ACHN (cell line): ENCODE measurements at regions not wholly inside any gene's neighbourhood (a gene's known extent, or its start where the extent isn't known, plus 50 kb on each side); places are given as distances from the start of the nearest gene placed in this dataset.
"Not testable (repeated sequence)": the region's sequence is repeated elsewhere in the genome, so short reads cannot be mapped to it uniquely, and the experiment has no call there.

Experiments
- DNase-seq: peaks from one replicate; pipeline ENCODE4 v3.0.0-alpha.2; 2015
- in situ Hi-C: cut with HindIII; loops from 2 replicates; pipeline ENCODE4 v1.10.0; 2017; ENCODE audit warnings: low sequenced_read_pairs, low pct_ligation_motif_present, low pct_unique_long_range_greater_than_20kb

DNA sequence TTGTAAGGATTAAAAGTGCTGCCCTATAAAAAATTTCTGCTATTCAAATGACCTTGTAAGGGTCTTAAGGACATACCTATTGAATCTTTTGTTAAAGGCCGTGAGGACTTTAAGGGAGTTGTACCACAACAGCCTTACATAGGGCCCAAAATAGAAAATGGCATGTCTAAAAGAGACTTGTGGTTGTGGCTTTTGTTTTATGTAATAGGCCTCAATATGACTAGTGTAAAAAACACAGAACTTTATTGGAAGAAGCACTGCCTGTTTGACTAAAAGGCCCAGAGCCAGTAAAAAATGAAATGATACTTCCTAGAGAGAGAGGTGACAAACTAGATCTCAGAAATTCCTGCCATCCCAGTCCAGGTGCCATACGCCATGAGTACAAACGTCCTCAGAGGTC is 286.6 kb downstream of the SEMA3D start:
- in situ Hi-C loops = no loop called here
- DNase-seq = no peak

DNA sequence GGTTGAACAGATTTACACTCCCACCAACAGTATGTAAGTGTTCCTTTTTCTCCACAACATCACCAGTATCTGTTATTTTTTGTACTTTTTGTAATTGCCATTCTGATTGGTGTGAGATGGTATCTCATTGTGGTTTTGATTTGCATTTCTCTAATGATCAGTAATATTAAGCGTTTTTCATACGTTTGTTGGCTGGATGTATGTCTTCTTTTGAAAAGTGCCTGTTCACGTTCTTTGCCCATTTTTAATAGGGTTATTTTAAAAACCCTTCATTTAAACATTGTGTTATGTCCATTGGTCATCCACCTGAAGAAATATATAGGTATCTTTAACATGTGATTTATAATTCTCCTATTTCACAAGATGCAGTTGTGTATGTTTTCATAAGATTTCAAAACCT is 291.3 kb downstream of the SEMA3D start:
- in situ Hi-C loops = no loop called here
- no peak for DNase-seq

DNA sequence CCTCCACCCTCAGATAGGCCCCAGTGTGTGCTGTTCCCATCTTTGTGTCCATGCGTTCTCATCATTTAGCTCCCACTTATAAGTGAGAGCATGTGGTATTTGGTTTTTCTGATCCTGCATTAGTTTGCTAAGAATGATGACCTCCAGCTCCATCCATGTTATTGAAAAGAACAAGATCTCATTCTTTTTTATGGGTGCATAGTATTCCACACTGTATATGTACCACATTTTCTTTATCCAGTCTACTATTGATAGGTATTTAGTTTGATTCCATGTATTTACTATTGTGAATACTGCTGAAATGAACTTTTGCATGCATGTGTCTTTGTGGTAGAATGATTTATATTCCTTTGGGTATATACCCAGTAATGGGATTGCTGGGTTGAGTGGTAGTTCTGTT is 303.3 kb downstream of the SEMA3D start:
- in situ Hi-C loops, DNase-seq: not testable (repeated sequence)

DNA sequence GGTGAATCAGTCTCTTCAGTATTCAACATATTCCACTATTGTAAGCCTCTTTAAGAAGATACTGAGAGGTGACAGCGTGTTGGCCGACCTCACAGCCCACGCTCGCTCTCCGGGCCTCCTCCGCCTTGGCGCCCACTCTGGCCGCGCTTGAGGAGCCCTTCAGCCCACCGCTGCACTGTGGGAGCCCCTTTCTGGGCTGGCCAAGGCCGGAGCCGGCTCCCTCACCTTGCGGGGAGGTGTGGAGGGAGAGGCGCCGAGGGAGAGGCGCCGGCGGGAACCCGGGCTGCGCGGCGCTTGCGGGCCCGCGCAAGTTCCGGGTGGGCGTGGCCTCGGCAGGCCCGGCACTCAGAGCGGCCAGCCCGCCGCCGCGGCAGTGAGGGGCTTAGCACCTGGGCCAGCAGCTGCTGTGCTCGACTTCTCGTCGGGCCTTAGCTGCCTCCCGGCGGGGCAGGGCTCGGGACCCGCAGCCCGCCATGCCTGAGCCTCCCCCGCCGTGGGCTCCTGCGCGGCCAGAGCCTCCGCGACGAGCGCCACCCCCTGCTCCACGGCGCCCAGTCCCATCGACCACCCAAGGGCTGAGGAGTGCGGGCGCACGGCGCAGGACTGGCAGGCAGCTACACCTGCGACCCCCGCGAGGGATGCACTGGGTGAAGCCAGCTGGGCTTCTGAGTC is 306.4 kb downstream of the SEMA3D start:
- DNase-seq, in situ Hi-C loops: not testable (repeated sequence)

DNA sequence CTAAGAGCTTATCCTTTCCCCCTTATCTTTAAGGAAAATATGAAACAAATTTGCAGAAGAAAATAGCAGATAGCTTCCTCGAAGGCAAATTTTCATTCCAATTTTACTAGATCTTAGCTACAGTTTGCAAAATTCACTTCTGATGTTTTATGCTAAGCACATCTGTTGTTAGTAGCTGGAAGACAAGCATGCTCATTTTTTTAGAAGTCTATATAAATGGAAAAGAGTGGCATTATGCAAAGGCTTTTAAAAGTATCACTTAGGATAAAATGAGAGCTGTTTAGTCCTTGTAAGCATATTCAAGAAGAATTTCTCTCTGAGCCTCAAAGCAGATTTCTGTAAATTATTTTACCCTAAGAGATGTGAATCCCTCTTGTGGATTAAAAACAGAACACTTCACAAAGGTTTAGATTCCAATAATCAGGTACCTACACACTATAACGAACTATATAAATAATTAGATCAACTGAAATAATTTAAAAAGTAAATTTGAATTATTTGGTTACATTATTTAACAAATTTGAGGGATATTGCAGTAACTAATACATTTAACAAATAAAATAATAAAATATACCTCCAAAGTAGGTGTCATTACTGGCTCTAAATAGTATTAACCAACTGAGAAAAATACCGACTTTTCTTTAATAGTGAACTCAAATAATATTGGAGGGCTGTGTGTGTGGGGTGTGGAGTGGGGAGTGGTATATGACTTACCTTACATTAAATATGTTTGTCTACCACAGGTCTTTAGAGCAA is 307.1 kb downstream of the SEMA3D start:
- no peak for DNase-seq
- in situ Hi-C loops = no loop called here

DNA sequence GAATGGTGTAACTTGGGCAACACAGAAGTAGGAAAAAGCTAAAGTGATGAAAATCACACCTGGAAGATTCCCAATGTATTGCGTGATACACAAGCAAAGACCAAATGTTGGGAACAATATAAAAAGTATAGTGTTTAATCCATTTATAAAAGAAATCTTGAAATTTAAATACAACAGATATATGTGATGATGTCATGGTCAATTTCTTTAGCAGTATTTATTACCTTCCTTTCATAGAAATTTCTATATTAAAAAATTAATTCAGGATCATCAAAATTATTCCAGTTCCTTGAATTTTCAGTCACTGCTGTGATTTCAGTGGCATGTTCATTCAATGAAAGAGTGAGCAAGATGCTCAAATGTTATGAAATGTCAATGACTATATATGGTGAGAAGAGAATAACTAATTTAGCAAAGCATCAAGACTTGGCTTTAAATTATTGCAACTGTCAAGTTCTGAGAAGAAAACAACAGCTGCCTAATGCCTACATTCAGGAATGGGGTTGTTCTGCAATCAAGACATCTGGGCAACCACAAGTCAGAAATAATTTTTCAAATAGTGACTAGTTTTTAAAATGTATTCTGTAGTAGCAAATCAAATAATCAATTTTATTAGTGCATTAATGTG is 308.8 kb downstream of the SEMA3D start:
- no peak for DNase-seq

DNA sequence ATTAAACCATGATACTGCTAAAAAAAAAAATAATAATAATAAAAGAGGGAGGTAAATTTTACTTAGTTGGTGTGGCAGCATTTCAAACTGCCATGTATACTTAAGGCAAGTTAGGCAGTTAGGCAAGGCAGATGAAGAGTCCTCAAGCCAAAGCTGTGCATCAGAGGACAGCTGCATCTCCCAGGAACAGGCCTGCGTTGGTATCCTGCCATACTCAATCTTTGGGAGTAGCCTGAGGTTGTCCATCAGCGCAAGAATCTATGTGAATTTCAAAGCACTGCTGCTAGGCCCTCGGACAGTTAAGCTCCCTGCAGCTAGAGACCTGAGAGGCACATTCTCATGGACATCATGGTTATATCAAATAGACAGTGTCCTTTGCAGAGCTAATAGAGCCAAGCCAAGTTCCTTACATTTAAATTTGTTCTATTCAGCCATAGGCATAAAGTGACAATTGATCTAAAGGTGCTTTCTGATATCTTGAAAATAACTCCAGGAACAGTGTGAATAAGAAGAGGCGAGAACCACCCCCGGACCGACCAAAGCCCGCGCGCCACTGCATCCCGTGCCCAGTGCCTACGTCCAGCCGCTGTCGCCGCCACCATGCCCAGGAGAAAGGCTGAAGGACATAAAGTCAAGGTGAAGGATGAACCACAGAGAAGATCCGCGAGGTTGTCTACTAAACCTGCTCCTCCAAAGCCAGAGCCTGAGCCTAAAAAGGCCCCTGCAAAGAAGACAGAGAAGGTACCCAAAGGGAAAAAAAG is 310.6 kb downstream of the SEMA3D start:
- DNase-seq = no peak
- in situ Hi-C loops = no loop called here

More for the DNA sequence above, 308.8 kb downstream of the SEMA3D start:
- in situ Hi-C loops = no loop called here

DNA sequence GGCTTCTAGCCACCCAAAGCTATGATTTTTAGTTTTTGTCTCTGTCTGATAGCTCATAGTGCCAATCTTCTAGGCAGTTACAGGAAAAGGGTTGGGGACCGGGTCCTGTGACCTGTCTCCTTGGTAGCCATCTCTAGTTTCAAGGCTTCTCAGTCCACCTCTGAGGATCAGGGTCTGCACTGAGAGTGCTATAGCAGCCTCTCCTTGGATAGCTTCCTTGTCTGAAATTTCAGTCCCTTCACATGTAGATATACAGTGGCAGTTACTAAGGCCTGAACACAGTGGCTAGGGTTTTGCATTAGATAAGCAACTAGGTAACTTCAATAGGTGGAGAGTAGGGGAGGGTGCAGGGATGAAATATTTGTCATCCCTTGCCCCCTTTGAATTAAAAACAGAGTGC is 321.3 kb downstream of the SEMA3D start:
- in situ Hi-C loops = no loop called here

DNA sequence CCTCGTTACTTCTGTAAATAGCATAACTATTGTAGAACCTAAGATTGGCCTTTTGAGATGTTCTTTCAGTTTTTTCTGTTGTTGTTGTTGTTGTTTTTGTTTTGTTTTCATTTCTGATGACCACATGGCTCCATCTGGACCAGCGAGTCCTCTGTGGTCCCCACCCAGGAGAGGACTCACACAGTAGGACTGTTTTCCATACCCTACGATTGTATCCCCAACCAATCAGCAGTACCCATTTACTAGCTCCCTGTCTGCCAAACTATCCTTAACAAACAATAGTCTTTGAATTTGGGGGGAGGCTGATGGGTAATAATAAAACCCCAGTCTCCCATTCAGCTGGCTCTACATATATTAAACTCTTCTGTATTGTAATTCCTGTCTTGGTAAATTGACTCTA is 329.5 kb downstream of the SEMA3D start:
- in situ Hi-C loops = no loop called here

More for the DNA sequence above, 321.3 kb downstream of the SEMA3D start:
- no peak for DNase-seq

DNA sequence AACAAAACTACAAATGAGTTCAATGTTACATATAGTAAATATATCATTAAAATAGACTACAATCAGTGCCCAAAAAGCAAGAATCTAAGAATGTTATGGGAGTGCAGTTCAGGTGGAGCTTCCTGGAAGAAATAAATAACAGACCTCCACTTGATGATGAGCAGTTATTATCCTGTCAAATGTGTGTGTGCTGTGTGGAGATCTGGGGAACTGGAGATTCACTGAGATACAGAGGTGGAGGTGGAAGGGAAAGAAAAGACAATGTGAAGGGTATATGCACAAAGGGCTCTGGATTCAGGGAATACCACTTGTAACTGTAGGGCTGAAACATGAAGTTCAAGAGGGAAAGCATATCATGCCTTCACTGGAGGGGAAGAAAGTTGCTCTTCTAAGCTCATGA is 331.1 kb downstream of the SEMA3D start:
- DNase-seq = no peak
- in situ Hi-C loops = no loop called here

More for the DNA sequence above, 329.5 kb downstream of the SEMA3D start:
- DNase-seq = no peak

DNA sequence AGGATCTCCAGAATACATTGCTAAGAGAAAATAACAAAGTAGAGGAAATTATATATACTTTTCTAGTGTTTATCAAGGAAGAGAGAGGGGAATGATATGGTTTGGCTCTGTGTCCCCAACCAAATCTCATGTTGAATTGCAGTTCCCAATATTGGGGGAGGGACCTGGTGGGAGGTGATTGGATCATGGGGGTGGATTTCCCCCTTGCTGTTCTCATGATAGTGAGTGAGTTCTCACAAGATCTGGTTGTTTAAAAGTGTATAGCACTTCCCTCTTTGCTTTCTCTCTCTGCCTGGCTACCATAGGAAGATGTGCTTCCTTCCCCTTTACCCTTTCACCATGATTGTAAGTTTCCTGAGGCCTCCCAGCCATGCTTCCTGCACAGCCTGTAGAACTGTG is 337.9 kb downstream of the SEMA3D start:
- not testable (repeated sequence) for DNase-seq

DNA sequence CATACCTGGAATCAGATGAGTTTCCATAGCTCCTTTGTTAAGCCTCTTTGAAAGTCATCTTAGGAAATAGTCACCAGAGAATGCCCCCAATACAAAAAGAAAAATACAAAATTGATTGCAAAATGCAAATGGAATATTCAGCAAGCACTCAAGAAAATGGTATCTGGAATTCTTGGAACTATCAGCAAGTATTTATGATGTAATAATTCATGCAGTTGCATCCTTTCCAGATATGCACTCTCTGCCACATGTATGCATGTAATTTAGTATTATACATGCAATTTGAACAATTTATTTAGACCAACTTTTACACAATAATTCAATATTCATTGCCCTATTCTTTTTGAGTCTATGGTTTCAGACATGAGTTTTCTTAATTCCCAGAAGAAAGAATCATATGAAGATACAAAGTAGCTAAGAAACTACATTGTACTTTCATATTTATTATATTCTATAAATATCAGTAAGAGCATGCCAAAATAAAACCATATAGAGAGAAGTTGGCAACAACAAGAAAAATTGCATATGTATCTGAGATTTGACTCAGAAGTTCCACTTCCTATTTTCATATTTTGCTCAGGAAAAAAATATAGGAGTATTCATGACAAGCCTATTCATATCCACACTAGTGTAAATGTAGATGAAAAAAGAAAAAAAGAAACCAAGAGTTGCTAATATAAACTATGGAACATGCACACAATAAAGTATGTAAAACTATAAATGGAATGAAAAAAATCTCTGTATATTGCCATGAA is 338.5 kb downstream of the SEMA3D start:
- no peak for DNase-seq
- in situ Hi-C loops = no loop called here

More for the DNA sequence above, 337.9 kb downstream of the SEMA3D start:
- in situ Hi-C loops = not testable (repeated sequence)

DNA sequence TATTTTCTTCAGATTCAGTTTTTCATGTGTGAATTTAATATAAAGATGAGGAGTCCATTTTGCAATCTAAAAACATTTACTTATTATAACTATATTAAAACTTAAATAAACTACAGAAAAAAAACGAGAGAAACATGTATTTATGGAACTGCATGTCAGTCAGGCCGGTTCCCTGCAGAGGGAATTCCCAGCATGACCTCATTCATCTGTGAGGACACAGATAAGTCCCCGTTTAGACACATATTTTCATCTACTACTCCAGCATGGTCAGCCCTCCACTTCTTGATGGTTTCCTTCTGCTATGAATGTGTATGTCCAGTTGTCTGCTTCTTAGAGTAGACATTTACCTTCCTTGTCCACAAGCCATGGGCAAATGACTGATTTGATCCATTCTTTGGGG is 339.1 kb downstream of the SEMA3D start:
- DNase-seq = no peak
- in situ Hi-C loops = no loop called here

DNA sequence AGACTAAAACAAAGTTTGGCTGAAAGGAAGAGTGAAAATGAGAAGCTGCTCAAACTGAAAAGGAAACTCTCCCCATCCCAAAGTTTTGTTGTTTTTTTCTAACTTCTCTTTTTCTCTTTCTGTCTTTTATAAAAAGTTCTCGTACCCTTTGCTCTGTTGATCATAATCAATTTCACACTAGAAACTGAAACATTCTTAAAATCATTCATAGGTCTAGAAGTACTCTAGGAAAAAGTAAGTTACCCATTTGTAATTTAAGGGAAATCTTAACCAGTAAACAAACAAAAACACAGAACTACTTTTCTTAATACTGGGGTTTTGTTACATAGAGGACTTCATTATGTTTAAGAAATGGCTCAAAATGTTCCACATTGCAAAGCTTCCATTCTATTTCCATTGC is 339.8 kb downstream of the SEMA3D start:
- in situ Hi-C loops = no loop called here
- DNase-seq = no peak

DNA sequence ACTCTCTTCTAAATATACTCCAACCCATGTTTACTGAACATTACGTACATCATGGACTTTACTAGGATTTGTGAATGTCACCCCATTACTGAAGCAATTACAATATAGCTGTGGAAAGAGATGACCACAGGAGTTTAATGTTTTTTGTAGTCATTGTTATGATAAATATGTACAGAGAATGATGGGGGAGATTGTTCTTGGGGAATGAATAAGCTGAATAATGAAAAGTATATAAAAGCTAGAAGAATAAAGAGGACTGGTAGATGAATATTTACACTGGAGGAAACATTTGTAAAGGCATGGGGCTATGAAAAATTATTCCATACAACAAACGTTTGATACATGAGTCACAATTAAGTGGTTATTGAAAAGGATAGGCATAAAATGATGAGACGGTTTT is 340.9 kb downstream of the SEMA3D start:
- in situ Hi-C loops = no loop called here
- no peak for DNase-seq

DNA sequence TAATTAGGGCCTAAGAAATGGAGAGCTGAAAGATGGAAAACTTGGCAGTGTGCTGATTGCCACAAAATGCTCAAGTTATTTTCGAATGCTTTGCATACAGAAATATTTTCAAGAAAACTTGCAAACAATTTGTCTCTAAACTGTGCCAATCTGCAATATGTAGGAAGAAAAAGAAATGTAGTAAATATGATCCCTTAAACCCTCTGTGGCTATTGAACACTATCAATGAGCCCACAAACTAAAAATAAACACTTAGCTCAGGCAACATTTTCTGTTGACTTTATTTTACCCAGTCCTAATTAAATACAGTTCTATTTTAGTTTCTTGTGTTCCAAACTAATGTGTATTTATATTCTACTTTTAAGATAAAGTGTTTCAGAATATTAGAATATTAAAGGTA is 342.1 kb downstream of the SEMA3D start:
- DNase-seq = no peak
- in situ Hi-C loops = no loop called here

DNA sequence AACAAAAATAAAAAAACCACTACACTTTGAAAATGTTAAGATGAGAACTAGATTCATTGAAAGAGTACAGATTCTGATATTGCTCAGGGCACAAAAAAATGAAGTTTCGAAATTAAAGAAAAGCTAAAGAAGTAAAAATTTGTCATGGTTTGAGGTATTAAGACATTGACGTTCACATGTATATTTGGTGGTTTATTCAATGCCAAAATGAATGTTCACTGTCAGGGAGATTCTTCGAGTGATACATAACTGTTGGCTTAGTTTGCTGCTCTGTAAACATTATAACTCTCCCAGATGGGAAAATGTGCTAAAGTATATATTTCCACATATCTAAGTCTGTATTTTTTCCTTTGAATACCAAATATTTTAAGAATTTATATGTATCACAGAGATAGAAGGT is 345.0 kb downstream of the SEMA3D start:
- DNase-seq = no peak
- in situ Hi-C loops = no loop called here

DNA sequence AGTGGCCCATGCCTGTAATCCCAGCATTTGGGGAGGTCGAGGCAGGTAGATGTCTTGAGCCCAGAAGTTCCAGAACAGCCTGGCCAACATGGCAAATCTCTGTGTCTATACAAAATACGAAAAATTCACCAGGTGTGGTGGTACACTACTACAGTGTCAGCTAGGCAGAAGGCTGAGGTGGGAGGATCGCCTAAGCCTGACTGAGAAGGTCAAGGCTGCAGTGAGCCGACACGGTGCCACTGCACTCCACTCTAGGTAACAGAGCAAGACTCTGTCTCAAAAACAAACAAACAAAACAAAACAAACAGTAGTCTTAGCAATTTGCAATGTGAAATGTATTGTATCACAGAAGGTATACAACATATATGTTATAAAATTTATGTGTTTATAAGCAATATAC is 348.0 kb downstream of the SEMA3D start:
- DNase-seq = no peak
- in situ Hi-C loops = no loop called here
